ENCODE measurements at regions not wholly inside any gene's neighbourhood (a gene's known extent, or its start where the extent isn't known, plus 50 kb on each side); places are given as distances from the start of the nearest gene placed in this dataset.

DNA sequence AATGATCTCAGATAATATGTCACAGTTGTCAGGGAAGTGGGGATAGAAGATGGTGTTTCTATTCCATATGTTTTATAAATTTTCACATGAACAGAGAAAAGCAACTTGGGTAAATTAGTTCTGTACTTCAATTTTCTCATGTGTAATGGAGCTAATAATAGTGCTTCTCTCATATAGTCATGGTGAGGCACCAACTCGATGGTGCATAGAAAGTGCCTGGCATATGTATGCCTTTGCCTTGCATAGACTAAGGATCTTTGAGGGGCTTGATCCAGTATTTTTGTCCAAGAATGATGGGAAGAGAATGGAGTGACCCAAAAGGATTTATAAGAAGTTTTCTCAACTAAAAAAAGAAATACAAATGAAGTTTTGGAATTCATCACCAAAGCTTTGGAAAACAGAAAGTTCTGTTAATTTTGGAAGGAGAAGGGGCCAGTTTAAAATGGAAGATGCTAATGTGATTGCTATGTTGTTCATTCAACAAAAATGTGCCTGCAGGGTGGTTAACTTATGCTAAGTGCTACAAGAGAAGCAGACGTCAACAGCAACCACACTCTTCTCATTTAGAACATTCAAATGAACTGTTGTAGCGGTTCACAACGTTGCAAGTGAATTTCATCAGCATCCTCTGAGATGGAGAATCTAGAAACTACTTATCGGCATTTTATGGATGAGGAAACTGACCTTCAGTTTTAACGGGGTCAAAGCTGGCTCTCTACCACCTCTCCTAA is 86.1 kb downstream of the RTP4 start:
- TF ChIP-seq, protein P1, sequence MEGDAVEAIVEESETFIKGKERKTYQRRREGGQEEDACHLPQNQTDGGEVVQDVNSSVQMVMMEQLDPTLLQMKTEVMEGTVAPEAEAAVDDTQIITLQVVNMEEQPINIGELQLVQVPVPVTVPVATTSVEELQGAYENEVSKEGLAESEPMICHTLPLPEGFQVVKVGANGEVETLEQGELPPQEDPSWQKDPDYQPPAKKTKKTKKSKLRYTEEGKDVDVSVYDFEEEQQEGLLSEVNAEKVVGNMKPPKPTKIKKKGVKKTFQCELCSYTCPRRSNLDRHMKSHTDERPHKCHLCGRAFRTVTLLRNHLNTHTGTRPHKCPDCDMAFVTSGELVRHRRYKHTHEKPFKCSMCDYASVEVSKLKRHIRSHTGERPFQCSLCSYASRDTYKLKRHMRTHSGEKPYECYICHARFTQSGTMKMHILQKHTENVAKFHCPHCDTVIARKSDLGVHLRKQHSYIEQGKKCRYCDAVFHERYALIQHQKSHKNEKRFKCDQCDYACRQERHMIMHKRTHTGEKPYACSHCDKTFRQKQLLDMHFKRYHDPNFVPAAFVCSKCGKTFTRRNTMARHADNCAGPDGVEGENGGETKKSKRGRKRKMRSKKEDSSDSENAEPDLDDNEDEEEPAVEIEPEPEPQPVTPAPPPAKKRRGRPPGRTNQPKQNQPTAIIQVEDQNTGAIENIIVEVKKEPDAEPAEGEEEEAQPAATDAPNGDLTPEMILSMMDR (IDR thresholded peaks at IDR 0.05; ENCODE audit: insufficient read depth, low read length) = no peak
- TF ChIP-seq, protein P2, sequence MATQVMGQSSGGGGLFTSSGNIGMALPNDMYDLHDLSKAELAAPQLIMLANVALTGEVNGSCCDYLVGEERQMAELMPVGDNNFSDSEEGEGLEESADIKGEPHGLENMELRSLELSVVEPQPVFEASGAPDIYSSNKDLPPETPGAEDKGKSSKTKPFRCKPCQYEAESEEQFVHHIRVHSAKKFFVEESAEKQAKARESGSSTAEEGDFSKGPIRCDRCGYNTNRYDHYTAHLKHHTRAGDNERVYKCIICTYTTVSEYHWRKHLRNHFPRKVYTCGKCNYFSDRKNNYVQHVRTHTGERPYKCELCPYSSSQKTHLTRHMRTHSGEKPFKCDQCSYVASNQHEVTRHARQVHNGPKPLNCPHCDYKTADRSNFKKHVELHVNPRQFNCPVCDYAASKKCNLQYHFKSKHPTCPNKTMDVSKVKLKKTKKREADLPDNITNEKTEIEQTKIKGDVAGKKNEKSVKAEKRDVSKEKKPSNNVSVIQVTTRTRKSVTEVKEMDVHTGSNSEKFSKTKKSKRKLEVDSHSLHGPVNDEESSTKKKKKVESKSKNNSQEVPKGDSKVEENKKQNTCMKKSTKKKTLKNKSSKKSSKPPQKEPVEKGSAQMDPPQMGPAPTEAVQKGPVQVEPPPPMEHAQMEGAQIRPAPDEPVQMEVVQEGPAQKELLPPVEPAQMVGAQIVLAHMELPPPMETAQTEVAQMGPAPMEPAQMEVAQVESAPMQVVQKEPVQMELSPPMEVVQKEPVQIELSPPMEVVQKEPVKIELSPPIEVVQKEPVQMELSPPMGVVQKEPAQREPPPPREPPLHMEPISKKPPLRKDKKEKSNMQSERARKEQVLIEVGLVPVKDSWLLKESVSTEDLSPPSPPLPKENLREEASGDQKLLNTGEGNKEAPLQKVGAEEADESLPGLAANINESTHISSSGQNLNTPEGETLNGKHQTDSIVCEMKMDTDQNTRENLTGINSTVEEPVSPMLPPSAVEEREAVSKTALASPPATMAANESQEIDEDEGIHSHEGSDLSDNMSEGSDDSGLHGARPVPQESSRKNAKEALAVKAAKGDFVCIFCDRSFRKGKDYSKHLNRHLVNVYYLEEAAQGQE (IDR thresholded peaks at IDR 0.05; ENCODE audit: insufficient replicate concordance, low read depth) = no peak

Measured in HL-60 (cell line).